Activated T-cell treated with anti-CD3 and anti-CD28 coated beads, Interleukin-2, amount 50 U/mL, for 72 hours (primary cell): ENCODE measurements at regions not wholly inside any gene's neighbourhood (a gene's known extent, or its start where the extent isn't known, plus 50 kb on each side); places are given as distances from the start of the nearest gene placed in this dataset.

Source experiments
- ATAC-seq, 2 donors: fragments of 150-1000 bp; cut with Tn5 transposase; replicated peaks in 1 of 2; 2 replicates each; pipeline ENCODE4 v1.10.0; 2021; ENCODE audit warnings: moderate library complexity in 2 of 2, mild to moderate bottlenecking in 1 of 2
- DNase-seq, 2 donors: peaks; one replicate each; pipeline ENCODE4 v3.0.0; 2021 to 2022; ENCODE audit warnings: mixed read lengths in 1 of 2
- H3K27ac Mint-ChIP-seq: one replicate; pipeline ENCODE4 v1.8.0; 2022; ENCODE audit warnings: mild to moderate bottlenecking, moderate library complexity, mixed read lengths
- H3K27me3 Mint-ChIP-seq: one replicate; pipeline ENCODE4 v1.8.0; 2022; ENCODE audit warnings: low read depth, mixed read lengths
- H3K36me3 Mint-ChIP-seq, 2 donors: one replicate each; pipeline ENCODE4 v1.8.0; 2022; ENCODE audit warnings: mixed read lengths in 2 of 2, mild to moderate bottlenecking in 1 of 2; ENCODE audit not compliant: insufficient read depth in 2 of 2
- H3K4me1 Mint-ChIP-seq: one replicate; pipeline ENCODE4 v1.8.0; 2022; ENCODE audit warnings: low read depth, mixed read lengths
- H3K4me3 Mint-ChIP-seq, 2 donors: one replicate each; pipeline ENCODE4 v1.8.0; 2022; ENCODE audit warnings: mild to moderate bottlenecking in 2 of 2, mixed read lengths in 2 of 2, moderate library complexity in 2 of 2
- H3K9me3 Mint-ChIP-seq, 2 donors: one replicate each; pipeline ENCODE4 v1.8.0; 2022; ENCODE audit warnings: mixed read lengths in 2 of 2

- H3K27me3 Mint-ChIP-seq = no peaks in the 10 kb centered on the region
- ATAC-seq (no peak), DNase-seq (no peak)
- H3K36me3 Mint-ChIP-seq = no peaks in the 10 kb centered on the region
- no peak overlapping the region for H3K4me3 Mint-ChIP-seq
- no peaks in the 10 kb centered on the region for H3K4me1 Mint-ChIP-seq
- peaks cover 1 to 4% of the 10 kb centered on the region in 2 donors for H3K9me3 Mint-ChIP-seq
- H3K27ac Mint-ChIP-seq = no peak overlapping the region
These were observed 186.9 kb upstream of the STAC start for GRCh38 chr3:36193448-36193847.

- Mint-ChIP-seq H3K27me3 (no peaks in the 10 kb centered on the region), H3K36me3 (no peaks in the 10 kb centered on the region), H3K27ac (no peak overlapping the region), H3K4me3 (no peak overlapping the region), H3K4me1 (no peaks in the 10 kb centered on the region), H3K9me3 (peaks cover 0 to 2% of the 10 kb centered on the region in 2 donors)
- DNase-seq = no peak
- ATAC-seq = no peak
These were observed 184.2 kb upstream of the STAC start for GRCh38 chr3:36196058-36196457.

DNA sequence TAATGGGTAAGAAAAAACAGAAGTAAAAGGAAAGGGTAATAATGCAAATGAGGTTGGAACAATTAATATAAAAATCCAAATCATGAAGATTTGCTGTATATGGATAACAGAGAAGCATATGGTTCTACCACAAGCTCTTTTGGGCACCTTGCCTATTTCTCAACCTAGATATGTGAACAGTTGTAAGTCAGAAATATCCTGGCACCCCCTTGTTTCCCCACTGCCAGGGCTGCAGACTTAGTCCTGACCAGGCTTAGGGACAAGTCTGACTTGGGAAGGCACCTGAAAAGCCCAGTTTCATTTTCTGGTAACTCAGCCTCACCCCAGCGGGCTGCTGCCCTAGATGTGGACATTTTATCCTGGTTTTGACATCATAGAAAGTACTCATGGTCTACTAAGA, 183.2 kb upstream of the STAC start:
- H3K4me3 Mint-ChIP-seq = no peak overlapping the region
- H3K9me3 Mint-ChIP-seq = peaks cover 0 to 2% of the 10 kb centered on the region in 2 donors
- no peaks in the 10 kb centered on the region for H3K36me3 Mint-ChIP-seq
- ATAC-seq = no peak
- DNase-seq = no peak
- no peaks in the 10 kb centered on the region for H3K27me3 Mint-ChIP-seq
- H3K27ac Mint-ChIP-seq = no peak overlapping the region
- H3K4me1 Mint-ChIP-seq = no peaks in the 10 kb centered on the region

DNA sequence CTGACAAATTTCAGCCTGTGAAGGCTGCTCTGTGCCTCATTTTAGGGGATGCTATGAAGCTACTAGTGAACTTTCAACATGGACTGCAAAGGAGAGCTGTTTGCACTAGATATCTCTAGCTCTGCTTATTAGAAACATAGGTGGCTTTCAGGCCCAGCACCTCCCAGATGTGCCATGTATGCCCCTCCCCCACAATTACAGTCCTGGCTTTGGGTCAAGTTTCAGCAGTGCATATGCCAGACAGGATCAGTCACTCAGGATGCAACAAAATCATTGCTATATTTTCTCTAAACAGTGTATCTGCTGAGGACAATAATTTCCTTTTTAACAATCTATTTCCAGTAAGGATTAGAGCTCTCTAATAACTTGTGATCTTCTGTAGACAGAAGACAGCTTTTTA, 178.8 kb upstream of the STAC start:
- no peak for DNase-seq
- H3K27me3 Mint-ChIP-seq = no peaks in the 10 kb centered on the region
- no peaks in the 10 kb centered on the region for H3K36me3 Mint-ChIP-seq
- H3K9me3 Mint-ChIP-seq = no peaks in the 10 kb centered on the region
- H3K4me1 Mint-ChIP-seq = no peaks in the 10 kb centered on the region
- no peak for ATAC-seq
- H3K4me3 Mint-ChIP-seq = no peak overlapping the region
- no peak overlapping the region for H3K27ac Mint-ChIP-seq

DNA sequence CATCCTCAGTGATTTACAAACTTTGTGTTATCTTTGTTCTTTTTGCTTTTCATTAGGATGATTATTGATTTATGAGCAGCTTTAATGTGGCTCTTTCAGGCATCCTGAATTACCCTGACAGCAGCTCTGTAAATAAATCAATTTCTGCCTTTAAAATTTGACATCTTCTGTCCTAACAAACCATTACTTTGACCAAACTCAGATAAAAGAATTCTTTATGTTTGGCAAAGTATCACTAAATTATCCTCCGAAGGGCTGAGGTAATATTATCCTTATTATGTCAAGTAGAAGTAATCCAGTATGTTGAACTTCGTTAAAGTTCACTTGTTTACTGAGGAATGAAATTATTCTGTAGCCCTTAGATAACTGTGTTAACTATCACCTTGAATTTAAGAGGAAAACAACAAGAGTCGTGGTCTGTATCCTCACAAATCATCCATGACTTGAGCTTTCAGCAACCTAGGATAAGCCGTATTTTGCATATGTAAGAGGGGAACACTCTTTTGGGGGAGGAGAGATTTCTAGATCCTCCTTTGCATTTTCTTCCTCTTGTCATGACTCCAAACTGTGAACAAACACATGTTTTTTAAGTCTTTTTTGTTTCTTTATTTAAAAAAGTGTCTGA, 173.2 kb upstream of the STAC start:
- Mint-ChIP-seq H3K9me3 (no peaks in the 10 kb centered on the region), H3K27ac (no peak overlapping the region), H3K4me1 (no peaks in the 10 kb centered on the region), H3K36me3 (no peaks in the 10 kb centered on the region), H3K4me3 (no peak overlapping the region), H3K27me3 (no peaks in the 10 kb centered on the region)
- no peak for DNase-seq
- no peak for ATAC-seq

DNA sequence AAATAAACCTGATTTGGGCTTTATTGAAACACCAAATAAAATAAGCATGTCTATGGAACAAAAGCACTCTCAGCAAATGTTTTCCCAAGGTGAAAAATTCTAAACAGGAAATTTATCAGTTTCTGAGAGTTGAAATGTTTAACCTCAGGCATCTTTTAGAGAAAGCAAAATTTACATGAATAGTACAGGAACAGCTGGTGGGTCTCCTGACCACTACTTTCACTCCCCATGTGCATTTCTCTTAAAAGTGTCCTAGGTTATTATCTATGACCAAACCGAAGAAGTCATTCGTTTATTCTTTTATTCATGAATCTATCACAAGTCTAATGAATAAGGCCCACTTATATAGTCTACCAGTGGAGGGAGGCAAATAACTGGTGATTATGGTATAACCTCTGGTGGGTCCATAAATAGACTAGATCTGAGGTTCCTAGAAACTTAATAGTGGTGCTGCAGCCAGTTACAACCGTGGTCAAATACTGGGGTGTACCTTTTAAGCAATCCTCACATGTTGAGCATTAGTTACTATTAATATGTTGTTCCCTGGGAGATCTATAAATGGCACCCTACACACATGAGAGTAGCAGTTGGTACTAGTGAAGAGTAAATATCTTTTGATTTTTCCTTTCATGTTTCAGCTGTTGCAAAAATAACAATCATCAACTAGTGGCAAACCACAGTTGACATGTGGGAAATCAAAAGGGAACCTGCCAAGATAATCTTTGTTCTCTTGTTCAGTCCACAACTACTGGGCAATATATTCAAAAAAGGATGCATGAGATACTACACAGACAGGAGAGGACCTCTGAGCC, 169.3 kb upstream of the STAC start:
- Mint-ChIP-seq H3K36me3 (no peaks in the 10 kb centered on the region), H3K4me3 (no peak overlapping the region), H3K27ac (no peak overlapping the region), H3K9me3 (no peaks in the 10 kb centered on the region), H3K4me1 (no peaks in the 10 kb centered on the region), H3K27me3 (no peaks in the 10 kb centered on the region)
- no peak for DNase-seq
- ATAC-seq = no peak

DNA sequence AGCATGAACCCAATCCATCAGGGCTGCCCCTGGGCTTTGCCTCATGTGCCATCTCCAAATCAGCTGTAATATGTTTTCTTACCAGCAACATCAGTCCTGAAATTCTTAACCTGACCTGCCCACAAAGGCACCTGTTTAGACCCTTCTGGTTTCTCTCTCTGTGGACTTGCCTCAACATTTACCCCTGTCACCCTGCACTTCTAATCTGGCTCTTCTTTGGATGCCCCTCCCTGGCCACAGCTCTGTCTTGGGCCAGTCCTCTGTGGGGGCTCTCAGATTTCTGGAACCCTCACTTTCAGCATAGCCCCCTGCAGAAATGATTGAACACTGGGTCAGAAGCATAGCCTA, 168.7 kb upstream of the STAC start:
- no peaks in the 10 kb centered on the region for H3K36me3 Mint-ChIP-seq
- H3K9me3 Mint-ChIP-seq = no peaks in the 10 kb centered on the region
- H3K4me3 Mint-ChIP-seq = no peak overlapping the region
- no peaks in the 10 kb centered on the region for H3K4me1 Mint-ChIP-seq
- DNase-seq = no peak
- ATAC-seq = no peak
- no peaks in the 10 kb centered on the region for H3K27me3 Mint-ChIP-seq
- H3K27ac Mint-ChIP-seq = no peak overlapping the region

GRCh38 chr3:36212251-36212650, 168.1 kb upstream of the STAC start:
- H3K4me3 Mint-ChIP-seq = no peak overlapping the region
- DNase-seq (no peak), ATAC-seq (no peak)
- no peaks in the 10 kb centered on the region for H3K9me3 Mint-ChIP-seq
- no peaks in the 10 kb centered on the region for H3K36me3 Mint-ChIP-seq
- no peak overlapping the region for H3K27ac Mint-ChIP-seq
- no peaks in the 10 kb centered on the region for H3K4me1 Mint-ChIP-seq
- H3K27me3 Mint-ChIP-seq = no peaks in the 10 kb centered on the region

DNA sequence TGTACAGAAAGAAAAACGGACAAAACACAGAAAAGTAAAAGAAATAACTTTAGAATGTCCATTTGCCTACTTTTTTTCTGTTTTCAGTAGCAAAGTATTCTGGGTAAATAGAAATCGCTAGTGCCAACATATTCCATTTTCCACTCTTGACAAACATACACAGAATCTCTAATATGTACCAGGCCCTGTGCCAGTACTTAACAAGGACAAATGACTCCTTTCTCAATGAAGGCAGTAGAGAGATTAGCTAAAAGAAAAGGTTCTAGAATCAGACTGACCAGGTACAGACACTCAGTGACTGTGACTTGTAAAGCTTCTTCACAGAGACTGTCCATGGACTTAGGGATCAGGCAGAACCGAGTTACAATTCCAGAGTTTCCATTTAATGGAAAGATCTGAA, 165.8 kb upstream of the STAC start:
- no peak overlapping the region for H3K27ac Mint-ChIP-seq

DNA sequence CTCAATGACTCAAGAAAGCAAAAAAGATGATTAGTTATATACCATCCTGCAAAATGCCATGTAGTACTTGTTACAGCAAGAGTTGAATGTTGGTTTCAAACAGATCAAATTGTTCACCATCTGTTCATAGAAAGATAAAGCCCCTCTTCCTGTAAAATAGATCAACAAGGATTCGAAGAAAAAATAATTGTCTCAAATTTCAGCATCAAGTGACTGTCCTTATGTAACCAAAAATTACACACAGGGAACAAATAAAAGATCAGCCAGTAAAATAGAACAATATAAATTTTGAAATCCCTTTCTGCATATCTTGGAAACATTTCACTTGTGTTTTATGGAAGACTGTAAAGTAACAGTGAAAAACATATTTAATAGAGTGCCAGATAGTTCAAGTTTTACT, 165.1 kb upstream of the STAC start:
- no peaks in the 10 kb centered on the region for H3K27me3 Mint-ChIP-seq
- DNase-seq = no peak
- no peaks in the 10 kb centered on the region for H3K4me1 Mint-ChIP-seq
- H3K9me3 Mint-ChIP-seq = peaks cover 0 to 5% of the 10 kb centered on the region in 2 donors
- H3K27ac Mint-ChIP-seq = no peak overlapping the region
- no peaks in the 10 kb centered on the region for H3K36me3 Mint-ChIP-seq
- no peak overlapping the region for H3K4me3 Mint-ChIP-seq
- no peak for ATAC-seq

More for the DNA sequence above, 165.8 kb upstream of the STAC start:
- peaks cover 0 to 5% of the 10 kb centered on the region in 2 donors for H3K9me3 Mint-ChIP-seq
- H3K27me3 Mint-ChIP-seq = no peaks in the 10 kb centered on the region
- H3K36me3 Mint-ChIP-seq = no peaks in the 10 kb centered on the region
- ATAC-seq = no peak
- H3K4me3 Mint-ChIP-seq = no peak overlapping the region
- H3K4me1 Mint-ChIP-seq = no peaks in the 10 kb centered on the region
- no peak for DNase-seq

- Mint-ChIP-seq H3K9me3 (peaks cover 5% of the 10 kb centered on the region in 2 donors), H3K27ac (no peak overlapping the region), H3K36me3 (no peaks in the 10 kb centered on the region), H3K4me3 (no peak overlapping the region), H3K27me3 (no peaks in the 10 kb centered on the region), H3K4me1 (no peaks in the 10 kb centered on the region)
- ATAC-seq (no peak), DNase-seq (no peak)
These were observed 160.9 kb upstream of the STAC start for GRCh38 chr3:36219398-36219797.

DNA sequence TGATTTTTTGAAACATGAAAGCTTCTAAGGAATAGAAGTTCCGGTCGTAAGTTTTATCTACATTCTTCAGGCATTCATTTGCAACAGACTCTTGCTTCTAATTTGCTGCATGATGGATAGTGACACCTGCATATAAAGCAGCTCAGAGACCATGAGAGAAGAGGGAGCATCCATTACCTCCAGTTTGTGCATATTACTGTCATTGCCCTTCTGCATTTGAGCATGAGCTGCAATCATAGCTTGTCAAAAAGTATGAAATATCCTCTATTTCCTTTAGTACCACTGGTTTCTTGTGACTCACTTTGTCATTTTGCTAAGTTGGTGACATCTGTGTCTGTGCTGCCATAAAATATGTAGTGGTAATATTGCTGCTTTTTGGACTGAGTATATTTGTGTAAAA, 160.1 kb upstream of the STAC start:
- H3K9me3 Mint-ChIP-seq = peaks cover 5% of the 10 kb centered on the region in 2 donors
- DNase-seq = no peak
- H3K27ac Mint-ChIP-seq = no peak overlapping the region
- H3K27me3 Mint-ChIP-seq = no peaks in the 10 kb centered on the region
- H3K36me3 Mint-ChIP-seq = no peaks in the 10 kb centered on the region
- H3K4me3 Mint-ChIP-seq = no peak overlapping the region
- H3K4me1 Mint-ChIP-seq = no peaks in the 10 kb centered on the region
- ATAC-seq = no peak

DNA sequence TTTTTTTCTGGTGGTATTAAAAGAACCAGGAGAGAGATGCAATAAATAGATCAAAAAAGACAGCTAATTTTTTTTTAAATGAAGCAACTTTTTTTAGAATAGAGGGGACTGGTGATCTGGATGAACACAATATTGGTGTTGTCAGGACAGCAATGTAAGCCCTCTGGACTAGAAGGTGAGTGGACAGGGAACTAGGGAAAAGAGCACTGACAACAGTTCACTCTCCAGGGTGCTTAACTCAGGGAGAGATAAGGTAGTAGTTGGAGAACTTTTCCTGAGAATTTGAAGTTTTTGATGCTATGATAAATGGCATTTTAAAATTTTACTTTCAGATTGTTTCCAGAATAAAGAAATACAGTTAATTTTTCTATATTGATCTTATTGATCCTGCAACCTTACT, 158.3 kb upstream of the STAC start:
- no peak for ATAC-seq
- Mint-ChIP-seq H3K9me3 (peaks cover 5% of the 10 kb centered on the region in 2 donors), H3K27ac (no peak overlapping the region), H3K27me3 (no peaks in the 10 kb centered on the region), H3K4me3 (no peak overlapping the region), H3K4me1 (no peaks in the 10 kb centered on the region), H3K36me3 (no peaks in the 10 kb centered on the region)
- no peak for DNase-seq

GRCh38 chr3:36227980-36228379, 152.3 kb upstream of the STAC start:
- no peaks in the 10 kb centered on the region for H3K9me3 Mint-ChIP-seq
- no peak overlapping the region for H3K27ac Mint-ChIP-seq
- DNase-seq = no peak
- H3K36me3 Mint-ChIP-seq = no peaks in the 10 kb centered on the region
- H3K4me3 Mint-ChIP-seq = no peak overlapping the region
- H3K4me1 Mint-ChIP-seq = no peaks in the 10 kb centered on the region
- no peaks in the 10 kb centered on the region for H3K27me3 Mint-ChIP-seq
- ATAC-seq = no peak
